ENCODE measurements at regions not wholly inside any gene's neighbourhood (a gene's known extent, or its start where the extent isn't known, plus 50 kb on each side); places are given as distances from the start of the nearest gene placed in this dataset.

DNA sequence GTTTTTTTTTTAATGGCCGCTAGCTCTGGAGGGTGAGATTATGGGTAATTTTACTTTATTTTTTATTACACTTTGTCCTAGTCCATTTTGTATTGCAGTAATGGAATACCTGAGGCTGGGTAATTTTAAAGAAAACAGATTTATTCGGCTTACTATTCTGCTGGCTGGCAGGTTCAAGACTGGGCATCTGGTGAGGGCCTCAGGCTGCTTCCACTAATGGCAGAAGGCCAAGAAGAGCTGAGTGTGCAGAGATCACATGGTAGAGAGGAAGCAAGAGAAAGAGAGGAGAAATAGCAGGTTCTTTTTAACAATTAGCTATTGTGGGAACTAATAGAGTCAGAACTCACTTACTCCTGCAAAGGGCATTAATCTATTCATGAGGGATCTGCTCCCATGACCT is 52.4 kb upstream of the ARHGAP28 start:
- no peak overlapping the region for H3K4me3 ChIP-seq (ENCODE audit: low read depth, low read length)
- no peaks in the 10 kb centered on the region for H3K36me3 ChIP-seq
- no peak overlapping the region for H3K27ac ChIP-seq
- DNase-seq, result no peak
- no peaks in the 10 kb centered on the region for H3K9me3 ChIP-seq (ENCODE audit: severe bottlenecking)
- no peak for TF ChIP-seq CTCF (IDR thresholded peaks at IDR 0.05; ENCODE audit: low read depth, low read length)
- no peaks in the 10 kb centered on the region for H3K27me3 ChIP-seq (ENCODE audit: insufficient read depth, low read depth, severe bottlenecking)

DNA sequence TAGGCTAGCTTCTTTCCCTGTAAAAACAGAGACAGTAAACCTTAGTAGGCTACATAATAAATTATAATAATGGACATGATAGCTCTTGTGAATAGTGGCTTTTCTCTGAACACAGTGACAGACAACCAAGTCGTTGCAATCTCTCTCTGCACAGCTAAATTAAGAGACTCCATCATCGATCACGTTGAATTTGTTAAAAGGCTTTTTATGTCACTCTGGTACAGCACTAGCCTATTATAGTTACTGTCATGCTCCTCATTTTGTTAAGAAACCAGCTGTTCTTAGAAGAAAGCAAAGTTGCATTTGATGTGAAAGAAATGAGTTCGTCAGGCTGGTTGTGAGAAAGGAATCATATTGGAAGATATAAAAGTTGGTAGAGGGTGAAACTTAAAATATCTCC is 50.3 kb upstream of the ARHGAP28 start:
- TF ChIP-seq CTCF (IDR thresholded peaks at IDR 0.05; ENCODE audit: low read depth, low read length), result no peak
- Histone ChIP-seq H3K36me3 (no peaks in the 10 kb centered on the region), H3K9me3 (ENCODE audit: severe bottlenecking) (no peaks in the 10 kb centered on the region), H3K27ac (no peak overlapping the region), H3K27me3 (ENCODE audit: insufficient read depth, low read depth, severe bottlenecking) (no peaks in the 10 kb centered on the region), H3K4me3 (ENCODE audit: low read depth, low read length) (no peak overlapping the region)
- no peak for DNase-seq
